Endothelial cell of umbilical vein (primary cell): ENCODE measurements at regions not wholly inside any gene's neighbourhood (a gene's known extent, or its start where the extent isn't known, plus 50 kb on each side); places are given as distances from the start of the nearest gene placed in this dataset.

Experiments used
- EZH2 ChIP-seq: IDR thresholded peaks from 2 replicates; pipeline ENCODE4 v1.6.1; 2012; ENCODE audit warnings: borderline replicate concordance, low read depth, mild to moderate bottlenecking, moderate library complexity, low read length, inconsistent platforms; ENCODE audit not compliant: severe bottlenecking
- POLR2A ChIP-seq: IDR thresholded peaks from 2 replicates; pipeline ENCODE4 v1.6.1; 2012; ENCODE audit warnings: low read depth, mild to moderate bottlenecking, control low read depth, low read length
- POLR2AphosphoS5 ChIP-seq: IDR thresholded peaks from 2 replicates; pipeline ENCODE4 v1.6.1; 2012; ENCODE audit warnings: low read depth, mild to moderate bottlenecking, control low read depth, low read length, moderate library complexity; ENCODE audit not compliant: insufficient read depth
- TF ChIP-seq, protein P1 (sequence below), 2 donors: IDR thresholded peaks; 1 replicate in 1 of 2; 2 replicates in 1 of 2; pipeline ENCODE4 v1.5.1; 2011; ENCODE audit warnings: low read length in 2 of 2, mild to moderate bottlenecking in 2 of 2, moderate library complexity in 2 of 2, control low read depth in 1 of 2, inconsistent platforms in 1 of 2, low read depth in 1 of 2; ENCODE audit not compliant: insufficient read depth in 1 of 2; ENCODE audit errors: extremely low read depth in 1 of 2

GRCh38 chr18:10168477-10168876 is 254.7 kb downstream of the VAPA start:
- TF ChIP-seq, protein P1, sequence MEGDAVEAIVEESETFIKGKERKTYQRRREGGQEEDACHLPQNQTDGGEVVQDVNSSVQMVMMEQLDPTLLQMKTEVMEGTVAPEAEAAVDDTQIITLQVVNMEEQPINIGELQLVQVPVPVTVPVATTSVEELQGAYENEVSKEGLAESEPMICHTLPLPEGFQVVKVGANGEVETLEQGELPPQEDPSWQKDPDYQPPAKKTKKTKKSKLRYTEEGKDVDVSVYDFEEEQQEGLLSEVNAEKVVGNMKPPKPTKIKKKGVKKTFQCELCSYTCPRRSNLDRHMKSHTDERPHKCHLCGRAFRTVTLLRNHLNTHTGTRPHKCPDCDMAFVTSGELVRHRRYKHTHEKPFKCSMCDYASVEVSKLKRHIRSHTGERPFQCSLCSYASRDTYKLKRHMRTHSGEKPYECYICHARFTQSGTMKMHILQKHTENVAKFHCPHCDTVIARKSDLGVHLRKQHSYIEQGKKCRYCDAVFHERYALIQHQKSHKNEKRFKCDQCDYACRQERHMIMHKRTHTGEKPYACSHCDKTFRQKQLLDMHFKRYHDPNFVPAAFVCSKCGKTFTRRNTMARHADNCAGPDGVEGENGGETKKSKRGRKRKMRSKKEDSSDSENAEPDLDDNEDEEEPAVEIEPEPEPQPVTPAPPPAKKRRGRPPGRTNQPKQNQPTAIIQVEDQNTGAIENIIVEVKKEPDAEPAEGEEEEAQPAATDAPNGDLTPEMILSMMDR (IDR thresholded peaks at IDR 0.05; ENCODE audit: extremely low read depth in 1 of 2, insufficient read depth in 1 of 2, low read depth in 1 of 2, low read length in 2 of 2), result no peak
- TF ChIP-seq POLR2AphosphoS5 (no peak), POLR2A (no peak), EZH2 (no peak)
